Activated CD4-positive, alpha-beta T cell treated with anti-CD3 and anti-CD28 coated beads, Interleukin-2, Interleukin-4, amounts not matched to agents 100 ng/mL and 50 ng/mL, durations not matched to agents 16 hours and 8 hours (primary cell): ENCODE measurements at regions not wholly inside any gene's neighbourhood (a gene's known extent, or its start where the extent isn't known, plus 50 kb on each side); places are given as distances from the start of the nearest gene placed in this dataset.

Experiments used
- DNase-seq: peaks from one replicate; pipeline ENCODE4 v3.0.0-alpha.2; 2020; ENCODE audit warnings: low spot score

DNA sequence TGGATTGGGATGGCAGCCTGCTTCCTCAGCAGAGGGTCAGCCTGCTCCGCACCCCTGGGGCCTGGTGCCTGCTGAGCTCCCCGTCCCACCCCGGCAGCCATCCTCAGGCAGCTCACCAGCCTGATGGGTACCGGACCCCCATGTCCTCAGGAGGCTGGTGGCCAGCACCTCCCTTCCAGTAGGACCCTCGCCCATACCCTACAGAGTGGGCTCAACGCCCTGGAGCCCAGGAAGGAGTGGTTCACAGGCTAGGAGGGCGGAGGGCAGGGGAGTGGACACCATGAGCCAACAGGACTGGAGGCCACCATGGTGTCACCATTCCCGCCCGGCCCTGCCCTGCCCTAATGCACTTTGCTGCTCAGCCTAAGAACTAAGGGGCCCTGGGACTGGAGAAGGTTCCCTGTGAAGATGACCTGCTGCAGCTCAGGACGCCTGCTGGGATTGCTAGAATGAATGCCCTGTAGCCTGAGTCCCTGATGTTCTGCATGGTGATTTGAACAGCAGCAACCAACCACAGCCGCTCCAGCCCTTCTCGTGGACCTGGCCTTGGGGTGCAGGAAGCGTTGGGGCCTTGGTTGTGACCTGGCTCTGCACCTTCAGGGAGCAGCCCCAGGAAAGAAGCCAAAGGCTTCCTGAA is 1080.8 kb downstream of the BRD1 start:
- DNase-seq = no peak

DNA sequence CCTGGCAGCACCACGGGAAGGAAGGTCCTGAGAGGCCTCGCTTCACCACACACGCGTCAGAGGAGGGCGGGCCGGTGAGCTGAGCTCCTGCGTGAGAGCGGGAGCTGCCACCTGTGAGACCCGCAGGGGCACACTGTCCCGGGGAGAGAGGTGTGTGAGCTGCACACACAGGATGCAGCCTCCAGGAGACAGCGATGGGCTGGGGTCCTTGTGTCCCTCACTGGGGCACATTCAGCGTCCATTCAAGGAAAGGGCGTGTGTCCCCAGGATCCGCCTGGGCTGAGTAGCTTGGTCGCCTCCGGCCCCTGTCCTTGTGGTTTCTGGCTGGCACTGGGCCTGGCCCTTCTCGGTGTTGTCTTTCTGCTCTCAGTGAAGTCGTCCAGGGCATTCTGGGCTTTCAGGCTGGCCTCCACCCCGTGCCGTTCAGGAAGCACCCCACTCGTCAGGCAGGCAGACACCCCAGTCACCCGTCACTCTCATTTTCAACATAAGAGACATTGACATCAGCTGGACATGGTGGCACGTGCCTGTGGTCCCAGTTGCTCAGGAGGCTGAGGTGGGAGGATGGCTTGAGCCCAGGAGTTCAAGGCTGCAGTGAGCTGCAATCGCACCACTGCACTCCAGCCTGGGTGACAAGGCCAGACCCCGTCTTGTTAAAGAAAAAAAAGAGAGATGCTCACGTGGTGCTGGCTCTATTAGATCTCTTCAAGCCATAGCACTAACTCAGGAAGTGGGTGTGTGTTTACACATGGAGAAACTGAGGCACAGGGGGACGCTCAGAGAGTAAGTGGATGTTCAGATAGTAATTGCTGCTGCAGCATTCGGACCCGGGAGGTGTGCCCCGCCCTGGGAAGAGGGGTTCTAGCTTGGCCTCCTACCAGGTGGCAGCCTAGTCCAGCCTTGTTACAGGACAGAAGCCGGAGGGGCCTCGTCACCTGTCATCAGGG is 1081.6 kb downstream of the BRD1 start:
- no peak for DNase-seq

DNA sequence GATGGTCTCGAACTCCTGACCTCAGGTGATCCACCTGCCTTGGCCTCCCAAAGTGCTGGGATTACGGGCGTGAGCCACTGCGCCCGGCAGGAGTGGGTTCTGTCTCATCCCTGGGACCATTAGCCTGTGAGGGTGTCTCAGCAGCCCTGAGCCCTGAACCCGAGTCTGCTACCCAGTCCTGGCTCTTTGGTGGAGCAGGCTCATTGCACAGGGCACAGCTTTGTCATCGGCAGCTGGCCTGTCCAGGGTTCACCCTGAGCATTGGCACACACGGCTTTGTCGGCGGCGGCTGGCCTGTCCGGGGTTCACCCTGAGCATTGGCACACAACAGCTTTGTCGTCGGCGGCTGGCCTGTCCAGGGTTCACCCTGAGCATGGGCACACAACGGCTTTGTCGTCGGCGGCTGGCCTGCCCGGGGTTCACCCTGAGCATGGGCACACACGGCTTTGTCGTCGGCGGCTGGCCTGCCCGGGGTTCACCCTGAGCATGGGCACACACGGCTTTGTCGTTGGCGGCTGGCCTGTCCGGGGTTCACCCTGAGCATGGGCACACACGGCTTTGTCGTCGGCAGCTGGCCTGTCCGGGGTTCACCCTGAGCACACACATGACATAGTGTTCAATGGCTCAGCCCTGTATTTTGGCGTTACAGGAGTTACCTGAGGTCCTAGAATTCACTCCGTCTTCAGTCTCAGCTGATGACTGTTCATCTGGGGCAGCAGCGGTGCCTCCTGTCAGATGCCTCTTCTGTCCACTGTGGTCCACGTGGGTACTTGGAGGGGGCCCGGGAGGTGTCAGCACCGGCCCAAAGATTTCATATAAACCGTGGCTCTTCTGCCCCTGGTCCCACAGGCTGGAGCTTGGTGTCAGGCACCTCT is 1082.5 kb downstream of the BRD1 start:
- DNase-seq = no peak

DNA sequence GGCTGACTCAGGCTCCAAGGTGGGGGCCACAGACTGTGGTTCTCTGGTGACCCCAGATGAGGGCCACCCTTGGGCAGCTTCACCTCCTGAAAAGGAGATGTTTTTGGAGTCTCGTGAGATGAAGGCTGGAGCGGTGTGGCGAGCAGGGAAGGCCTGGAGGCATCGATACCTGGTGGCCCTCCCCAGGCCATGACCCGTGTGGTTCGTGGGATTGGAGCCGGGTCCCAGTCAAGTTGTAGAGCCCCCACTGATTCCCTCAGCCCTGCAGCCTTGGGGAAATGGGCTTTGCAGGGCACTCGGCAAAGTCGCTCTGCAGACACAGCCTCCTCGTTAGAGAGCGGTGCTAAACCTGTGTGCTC is 1083.4 kb downstream of the BRD1 start:
- DNase-seq = no peak

DNA sequence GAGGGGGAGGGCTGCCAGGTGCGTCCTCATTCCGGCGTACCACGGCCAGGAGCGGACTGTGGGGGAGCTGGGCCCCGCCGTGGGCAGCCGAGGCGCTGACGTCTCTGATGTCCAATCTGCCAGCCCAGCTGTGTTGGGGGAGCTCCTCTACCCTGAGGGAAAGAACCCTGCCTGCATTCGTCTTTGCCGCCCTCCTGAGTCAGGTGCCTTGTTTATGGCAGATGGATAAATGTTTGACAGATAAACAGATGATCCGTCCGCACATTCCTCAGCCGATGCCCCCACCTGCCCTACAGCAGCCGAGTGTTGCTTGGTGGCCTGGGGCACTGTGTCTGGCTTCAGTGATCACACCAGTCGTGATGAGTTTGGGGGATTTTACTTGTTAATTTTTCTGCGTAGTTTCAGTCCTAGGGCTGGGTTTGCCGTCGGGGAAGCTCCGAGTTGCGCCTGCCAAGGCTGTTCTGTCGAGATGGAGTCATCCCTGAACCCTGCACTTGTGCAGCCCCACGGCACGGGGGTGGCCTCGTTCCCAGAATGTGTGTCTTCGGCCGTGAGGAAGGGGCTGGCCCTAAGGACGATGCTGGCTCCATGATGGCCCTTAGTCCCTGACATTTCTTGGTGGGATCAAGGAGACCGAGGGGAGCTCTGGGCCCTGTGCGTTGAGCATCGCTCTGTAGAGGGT is 1083.9 kb downstream of the BRD1 start:
- no peak for DNase-seq

DNA sequence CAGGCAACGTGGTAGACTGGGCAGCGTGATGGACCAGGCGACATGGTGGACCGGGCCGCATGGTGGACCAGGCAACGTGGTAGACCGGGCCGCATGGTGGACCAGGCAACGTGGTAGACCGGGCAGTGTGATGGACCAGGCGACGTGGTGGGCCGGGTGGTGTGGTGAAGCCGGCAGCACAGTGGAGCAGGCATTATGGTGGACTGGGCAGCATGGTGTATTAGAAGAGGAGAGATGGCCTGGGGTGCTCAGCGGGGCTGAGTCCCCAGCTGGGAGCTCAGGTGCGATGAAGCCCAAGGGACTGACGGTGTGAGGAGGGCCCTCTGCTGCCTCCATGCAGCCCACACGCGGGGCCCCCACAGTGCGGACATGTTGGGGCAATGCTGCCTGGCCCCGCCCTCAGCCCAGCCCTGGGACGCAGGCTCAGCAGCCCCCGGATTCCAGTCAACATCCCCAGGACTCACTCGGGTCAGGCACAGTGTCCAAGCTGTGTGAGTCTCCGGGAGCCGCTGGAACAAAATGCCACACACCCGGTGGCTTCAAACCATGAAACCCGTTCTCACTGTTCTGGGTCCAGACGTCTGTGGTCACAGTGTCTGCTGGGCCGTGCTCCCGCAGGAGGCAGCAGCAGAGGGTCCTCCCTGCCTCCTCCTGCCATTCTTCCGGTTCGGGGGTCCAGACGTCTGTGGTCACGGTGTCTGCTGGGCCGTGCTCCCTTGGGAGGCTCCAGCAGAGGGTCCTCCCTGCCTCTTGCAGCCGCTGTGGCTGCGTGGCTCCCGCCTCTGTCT is 1084.9 kb downstream of the BRD1 start:
- DNase-seq = no peak

DNA sequence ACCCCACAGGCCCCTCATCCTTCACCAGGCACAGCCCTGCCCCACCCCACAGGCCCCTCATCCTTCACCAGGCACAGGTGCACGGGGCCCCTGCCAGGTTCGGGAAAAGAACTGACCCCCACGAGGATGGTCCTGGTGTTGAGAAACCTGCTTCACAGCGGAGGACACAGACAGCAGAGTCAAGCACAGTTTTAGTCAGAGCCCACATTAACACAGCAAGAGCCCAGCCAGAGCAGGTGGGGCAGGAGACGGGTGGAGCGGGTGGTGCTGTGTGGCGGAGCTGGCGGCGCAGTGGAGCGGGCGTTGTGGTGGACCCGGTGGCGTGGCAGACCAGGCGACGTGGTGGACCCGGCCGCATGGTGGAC is 1085.5 kb downstream of the BRD1 start:
- no peak for DNase-seq

DNA sequence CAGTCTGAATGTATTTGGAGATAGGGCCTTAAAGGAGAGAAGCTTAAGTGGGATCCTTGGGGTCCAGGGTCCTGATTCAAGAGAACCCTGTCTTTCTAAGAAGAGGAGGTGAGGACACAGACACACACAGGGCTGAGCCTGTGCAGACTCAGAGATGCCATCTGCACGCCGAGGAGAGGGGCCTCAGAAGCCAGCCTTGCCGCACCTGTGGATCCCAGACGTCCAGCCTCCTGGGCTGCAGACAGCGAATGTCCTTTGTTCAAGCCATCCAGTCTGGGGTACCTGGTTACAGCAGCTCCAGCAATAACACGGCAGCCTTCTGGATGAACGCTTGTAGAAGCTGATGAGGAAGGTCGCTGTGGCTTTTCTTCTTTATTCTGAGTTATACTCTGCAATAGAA is 1086.1 kb downstream of the BRD1 start:
- no peak for DNase-seq

DNA sequence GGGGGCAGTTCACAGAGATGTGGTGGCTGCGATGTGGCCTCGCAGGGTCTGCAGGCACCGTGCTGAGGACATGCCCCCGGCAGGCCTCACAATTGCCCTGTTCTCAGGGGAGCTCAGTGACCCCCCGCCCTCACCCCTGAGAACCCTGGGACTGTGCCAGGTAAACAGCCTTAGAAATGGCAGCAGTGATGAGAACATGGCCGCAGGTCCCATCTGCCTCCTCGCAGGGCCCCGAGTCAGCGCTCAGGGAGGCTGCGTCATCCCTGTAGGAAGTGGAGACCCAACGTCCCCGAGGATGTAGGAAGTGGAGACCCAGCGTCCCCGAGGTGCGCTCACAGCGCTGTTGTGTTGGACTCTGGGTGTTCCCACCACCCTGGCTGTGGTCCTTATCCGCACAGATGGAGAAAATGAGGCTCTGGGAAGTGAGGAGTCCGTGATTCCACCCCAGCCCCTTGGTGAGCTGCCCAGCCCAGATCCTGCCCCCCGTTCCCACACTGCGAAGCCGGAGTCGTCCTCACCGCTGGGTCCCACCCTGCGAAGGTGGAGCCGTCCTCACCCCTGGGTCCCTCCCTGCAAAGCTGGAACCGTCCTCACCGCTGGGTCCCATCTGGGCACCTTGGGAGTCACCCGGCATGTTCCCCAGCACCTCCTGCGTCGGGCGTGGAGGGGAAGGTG is 1086.8 kb downstream of the BRD1 start:
- DNase-seq = no peak

DNA sequence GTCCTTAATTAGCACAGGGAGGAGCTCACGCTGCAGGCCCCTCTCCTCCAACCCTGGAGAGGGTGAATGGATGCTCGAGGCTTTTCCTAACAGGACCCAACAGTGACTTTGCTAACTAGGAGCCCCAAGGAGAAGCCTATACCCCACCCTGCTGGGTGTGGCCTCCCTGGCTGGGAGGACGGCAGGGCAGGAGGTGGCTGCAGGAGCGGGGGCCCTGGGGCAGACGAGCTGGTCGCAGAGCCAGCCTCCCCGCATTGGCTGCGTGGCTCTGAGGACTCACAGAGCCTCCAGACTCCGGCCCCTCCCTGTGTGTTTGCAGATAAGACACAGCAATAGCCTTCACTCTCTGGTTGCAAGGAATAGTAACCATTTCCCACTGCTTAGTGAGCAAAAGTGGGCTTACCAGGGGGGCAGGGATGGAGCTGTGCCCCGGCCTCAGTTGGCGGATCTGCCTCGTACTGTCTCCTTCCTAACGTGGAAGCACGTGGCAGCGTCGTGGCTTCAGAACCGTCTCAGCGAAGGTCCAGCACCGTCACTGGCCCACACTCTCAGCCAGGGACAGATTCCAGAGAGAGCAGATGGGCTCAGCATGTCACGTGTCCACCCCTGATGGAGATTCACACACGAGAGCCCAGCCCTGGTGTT is 1087.5 kb downstream of the BRD1 start:
- no peak for DNase-seq

DNA sequence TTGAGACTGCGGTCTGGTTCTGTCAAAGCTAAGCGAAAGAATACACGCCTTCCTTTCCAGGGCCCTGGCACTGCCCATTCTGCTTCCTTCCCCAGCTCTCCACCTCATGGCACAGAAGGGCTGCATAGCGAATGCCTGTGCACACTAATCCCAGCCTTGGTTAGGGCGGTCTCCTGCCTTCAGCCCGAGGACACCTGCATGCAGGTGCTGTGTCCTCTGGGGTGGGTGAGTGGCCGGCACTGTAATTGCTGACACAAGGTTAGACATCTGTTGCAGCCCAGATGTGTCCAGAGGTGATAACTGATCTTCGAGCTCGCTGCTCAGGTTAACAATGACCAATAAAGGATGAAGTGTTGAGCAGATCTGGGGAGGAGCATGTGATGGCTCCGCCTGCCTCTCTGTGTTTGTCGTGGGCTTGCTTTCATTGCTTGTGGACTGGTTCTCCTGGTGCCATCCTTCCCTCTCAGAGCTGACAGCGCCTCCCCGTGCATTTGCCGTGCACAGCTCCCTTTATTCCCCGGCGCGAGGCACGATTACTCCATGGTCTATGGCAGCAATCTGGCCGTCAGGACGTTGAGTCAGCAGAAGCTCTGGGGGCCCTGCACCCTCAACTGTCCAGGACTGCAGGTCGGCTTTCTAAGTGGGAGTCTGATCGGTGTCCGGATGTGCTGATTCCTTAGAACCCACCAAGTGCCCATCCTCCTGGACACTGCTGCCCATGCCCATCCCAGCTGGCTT is 1088.2 kb downstream of the BRD1 start:
- no peak for DNase-seq

DNA sequence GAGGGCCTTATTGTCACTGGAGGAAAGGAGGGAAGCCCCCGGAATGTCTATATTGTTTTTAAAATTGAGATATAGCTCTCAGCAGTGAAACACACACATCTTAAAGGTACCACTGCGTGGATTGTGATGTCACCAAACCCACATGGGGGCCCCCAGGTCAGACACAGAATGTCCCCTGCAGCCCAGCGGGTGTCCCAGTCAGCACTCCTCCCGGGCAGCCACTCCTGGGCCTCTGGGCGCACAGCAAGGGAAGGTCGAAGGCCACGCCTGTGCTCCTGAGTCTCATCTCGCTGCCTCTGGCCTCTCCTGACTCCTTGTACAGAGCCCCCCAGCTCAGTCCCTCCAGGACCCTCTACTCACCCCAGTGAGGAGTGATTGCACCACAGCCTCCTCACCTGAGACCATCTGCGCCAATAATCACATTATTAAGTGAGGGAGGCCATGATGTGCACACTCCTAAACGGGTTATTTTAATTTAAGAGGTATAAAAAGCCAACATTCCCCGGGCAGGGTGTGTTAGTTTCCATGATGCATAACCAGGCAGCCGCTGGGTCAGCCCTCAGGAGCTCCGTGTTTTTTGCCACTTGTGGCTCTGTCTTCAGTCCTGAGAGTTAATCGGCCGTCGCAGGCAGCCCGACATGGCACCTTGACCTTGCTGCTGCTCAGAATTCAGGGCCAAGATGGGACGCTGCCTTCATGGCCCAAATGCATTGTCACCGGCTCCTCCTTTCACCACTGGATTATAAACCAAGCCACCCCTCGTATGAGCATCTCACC is 1089.3 kb downstream of the BRD1 start:
- DNase-seq = no peak

DNA sequence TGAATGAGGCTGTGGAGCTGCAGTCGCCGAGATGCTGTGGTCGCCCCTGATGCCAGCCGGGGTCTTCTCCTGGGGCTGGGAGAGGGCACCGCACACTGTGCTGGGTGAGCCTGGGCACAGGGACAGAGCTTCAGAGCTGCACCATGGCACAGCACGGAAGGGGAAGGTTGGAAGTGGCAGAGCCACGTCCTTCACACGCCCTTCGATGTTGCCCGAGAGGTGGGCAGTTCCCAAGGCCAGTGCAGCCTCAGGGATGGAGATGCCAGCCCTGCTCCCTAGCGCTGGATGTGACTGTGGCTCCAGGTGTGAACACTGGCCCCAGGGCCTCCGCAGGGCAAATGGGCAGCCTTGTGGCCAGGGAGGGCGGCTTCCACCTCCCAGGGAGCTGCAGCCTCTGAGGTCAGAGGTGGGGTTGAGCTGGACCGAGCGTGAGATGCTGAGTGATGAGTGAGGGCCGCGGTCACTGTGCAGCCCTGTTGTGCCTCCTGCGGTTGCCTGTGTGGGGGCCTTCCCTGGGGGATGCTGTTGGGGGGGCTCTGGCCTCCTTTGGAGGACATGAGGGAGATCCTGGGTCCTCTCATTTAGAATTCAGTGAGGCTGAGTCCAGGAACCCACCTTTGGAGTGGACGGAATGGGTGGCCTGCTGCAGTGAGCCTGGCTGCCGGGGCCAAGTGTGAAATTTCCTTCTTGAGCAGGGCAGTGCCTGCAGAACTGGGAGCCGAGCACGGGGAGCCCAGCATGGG is 1090.0 kb downstream of the BRD1 start:
- no peak for DNase-seq

DNA sequence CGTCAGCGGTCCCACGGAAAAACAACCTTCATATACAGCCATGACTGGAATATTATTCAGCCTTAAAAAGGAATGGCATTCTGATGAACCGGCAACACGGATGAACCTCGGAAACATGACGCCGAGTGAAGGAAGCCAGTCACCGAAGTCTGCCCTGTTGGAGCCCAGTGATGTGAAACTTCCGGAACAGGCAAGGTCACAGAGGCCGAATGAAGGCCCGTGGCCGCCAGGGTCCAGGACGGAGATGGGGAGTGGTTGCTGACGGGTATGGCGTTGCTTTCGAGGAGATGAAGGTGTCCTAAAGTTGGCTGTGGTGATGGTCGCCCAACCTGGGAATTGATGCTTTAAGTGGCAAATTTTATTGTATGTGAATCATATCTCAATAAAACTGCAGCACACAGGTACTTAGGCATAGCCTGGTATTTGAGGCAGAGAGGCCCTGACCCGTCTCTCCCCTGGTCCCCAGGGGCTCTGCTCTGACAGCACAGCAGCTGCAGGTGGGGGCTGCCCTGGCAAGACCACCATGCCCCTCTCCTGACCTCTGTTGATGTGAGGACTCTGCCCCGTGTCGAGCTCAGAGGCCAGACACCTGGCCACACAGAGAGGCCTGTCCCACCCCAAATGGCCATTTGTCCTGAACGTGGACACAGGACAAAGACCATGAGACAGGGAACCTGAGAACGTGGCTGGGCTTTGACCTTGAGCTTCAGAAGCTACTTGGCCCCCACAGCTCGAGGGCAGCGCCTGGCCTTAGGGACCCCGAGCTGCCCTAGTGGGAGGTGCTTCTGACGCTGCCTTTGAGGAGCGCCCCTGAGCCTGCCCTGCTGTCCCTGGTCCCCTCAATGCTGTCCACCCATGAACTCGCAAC is 1090.8 kb downstream of the BRD1 start:
- DNase-seq = no peak

DNA sequence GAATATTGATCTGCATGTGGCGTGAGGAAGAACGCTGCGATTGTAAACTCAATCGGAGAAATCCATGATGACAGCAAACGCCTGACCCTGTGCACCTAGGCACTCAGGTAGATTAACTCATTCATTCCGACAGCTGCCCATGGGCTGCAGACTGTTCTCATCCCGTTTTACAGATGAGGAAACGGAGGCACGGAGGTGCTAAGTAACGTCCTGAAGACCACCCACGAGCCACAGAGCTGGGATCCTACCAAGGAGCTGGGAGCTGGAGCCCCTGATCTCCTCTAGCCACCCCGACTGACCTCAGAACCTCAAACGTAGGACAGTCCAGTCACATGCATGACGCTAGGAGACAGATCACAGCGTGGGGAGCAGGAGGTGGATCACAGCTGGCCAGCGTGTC is 1092.7 kb downstream of the BRD1 start:
- DNase-seq = no peak

DNA sequence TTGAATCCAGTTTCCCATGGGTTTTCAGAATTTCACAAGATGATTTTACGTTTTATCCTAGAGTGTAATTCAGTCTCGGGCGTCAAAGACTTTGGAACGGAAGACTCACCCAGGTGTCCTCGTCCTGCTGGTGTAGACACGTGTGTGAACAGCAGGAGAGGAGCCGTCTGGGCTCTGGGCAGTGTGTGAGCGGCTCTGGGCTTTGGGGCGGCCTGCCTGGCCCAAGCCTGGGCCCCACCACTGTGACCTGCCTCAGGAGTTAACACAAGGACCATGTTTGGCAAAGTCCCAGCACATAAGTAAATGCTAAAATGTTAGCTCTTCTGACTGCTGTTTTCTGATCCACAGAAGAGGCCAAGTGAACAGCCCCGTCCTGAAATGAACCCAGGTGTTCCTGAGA is 1093.3 kb downstream of the BRD1 start:
- no peak for DNase-seq
